ENCODE measurements at regions not wholly inside any gene's neighbourhood (a gene's known extent, or its start where the extent isn't known, plus 50 kb on each side); places are given as distances from the start of the nearest gene placed in this dataset.

GRCh38 chr5:89246864-89247263 is 363.9 kb upstream of the MEF2C start:
- DNase-seq, result no peak

- DNase-seq, result no peak
Measured at GRCh38 chr5:89246252-89246651, 363.3 kb upstream of the MEF2C start.

GRCh38 chr5:89243611-89244010 is 360.6 kb upstream of the MEF2C start:
- no peak for DNase-seq

- DNase-seq, result no peak
Measured at GRCh38 chr5:89241186-89241585, 358.2 kb upstream of the MEF2C start.

- no peak for DNase-seq
Measured at GRCh38 chr5:89236900-89237299, 353.9 kb upstream of the MEF2C start.

GRCh38 chr5:89233462-89233861 is 350.5 kb upstream of the MEF2C start:
- DNase-seq, result no peak

- DNase-seq, result no peak
Measured at GRCh38 chr5:89232139-89232603, 349.2 kb upstream of the MEF2C start.

GRCh38 chr5:89230178-89230577 is 347.2 kb upstream of the MEF2C start:
- DNase-seq, result no peak

GRCh38 chr5:89229331-89230070 is 346.5 kb upstream of the MEF2C start:
- DNase-seq, result no peak

- no peak for DNase-seq
Measured at GRCh38 chr5:89228355-89228754, 345.4 kb upstream of the MEF2C start.

- no peak for DNase-seq
Measured at GRCh38 chr5:89218364-89218763, 335.4 kb upstream of the MEF2C start.

GRCh38 chr5:89216606-89217005 is 333.6 kb upstream of the MEF2C start:
- DNase-seq, result no peak

- no peak for DNase-seq
Measured at GRCh38 chr5:89213573-89213972, 330.6 kb upstream of the MEF2C start.

GRCh38 chr5:89211836-89212235 is 328.9 kb upstream of the MEF2C start:
- no peak for DNase-seq

- no peak for DNase-seq
Measured at GRCh38 chr5:89208811-89209210, 325.8 kb upstream of the MEF2C start.

- DNase-seq, result no peak
Measured at GRCh38 chr5:89208392-89208791, 325.4 kb upstream of the MEF2C start.

- no peak for DNase-seq
Measured at GRCh38 chr5:89204756-89205155, 321.8 kb upstream of the MEF2C start.

- DNase-seq, result no peak
Measured at GRCh38 chr5:89203611-89204010, 320.6 kb upstream of the MEF2C start.

GRCh38 chr5:89200899-89201298 is 317.9 kb upstream of the MEF2C start:
- DNase-seq, result no peak

GRCh38 chr5:89199306-89199705 is 316.3 kb upstream of the MEF2C start:
- DNase-seq, result no peak

GRCh38 chr5:89191374-89191773 is 308.4 kb upstream of the MEF2C start:
- no peak for DNase-seq

GRCh38 chr5:89190515-89191265 is 307.7 kb upstream of the MEF2C start:
- no peak for DNase-seq

GRCh38 chr5:89187883-89188465 is 305.0 kb upstream of the MEF2C start:
- DNase-seq, result no peak

- no peak for DNase-seq
Measured at GRCh38 chr5:89187268-89187667, 304.3 kb upstream of the MEF2C start.

All from SHP77 treated with DMSO at 0.1 percent for 48 hours (cell line).